ENCODE measurements at regions not wholly inside any gene's neighbourhood (a gene's known extent, or its start where the extent isn't known, plus 50 kb on each side); places are given as distances from the start of the nearest gene placed in this dataset.
"Not testable (repeated sequence)": the region's sequence is repeated elsewhere in the genome, so short reads cannot be mapped to it uniquely, and the experiment has no call there.

DNA sequence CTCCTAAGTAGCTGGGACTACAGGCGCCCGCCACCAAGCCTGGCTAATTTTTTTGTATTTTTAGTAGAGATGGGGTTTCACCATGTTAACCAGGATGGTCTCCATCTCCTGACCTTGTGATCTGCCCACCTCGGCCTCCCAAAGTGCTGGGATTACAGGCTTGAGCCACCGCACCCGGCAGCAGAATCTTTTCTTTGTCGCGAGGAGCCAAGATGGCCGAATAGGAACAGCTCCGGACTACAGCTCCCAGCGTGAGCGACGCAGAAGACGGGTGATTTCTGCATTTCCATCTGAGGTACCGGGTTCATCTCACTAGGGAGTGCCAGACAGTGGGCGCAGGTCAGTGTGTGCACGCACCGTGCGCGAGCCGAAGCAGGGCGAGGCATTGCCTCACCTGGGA is 112.3 kb upstream of the ITGA6 start:
- CTCF ChIA-PET (ENCODE audit: partially characterized antibody); H3K27ac ChIP-seq (ENCODE audit: low read depth, low read length); H2AFZ ChIP-seq (ENCODE audit: low read length): not testable (repeated sequence)

More for the DNA sequence above, 112.3 kb upstream of the ITGA6 start:
- H2BK120ac ChIP-seq (replicated peaks; ENCODE audit: low read depth, low read length); FAIRE-seq; H3K79me1 ChIP-seq (ENCODE audit: low read depth, low read length); H2AK5ac ChIP-seq (ENCODE audit: low read depth, low read length); H3K9ac ChIP-seq (replicated peaks in 1 of 4; ENCODE audit: extremely low read depth in 1 of 4, low read depth in 3 of 4, low read length in 3 of 4); H4K8ac ChIP-seq (ENCODE audit: extremely low read depth, insufficient read depth, low read length); H3K4me1 ChIP-seq (replicated peaks in 1 of 4; ENCODE audit: control insufficient read depth in 3 of 4, insufficient read depth in 4 of 4, low read length in 3 of 4); H3K9me3 ChIP-seq (ENCODE audit: insufficient read depth in 2 of 2, low read depth in 1 of 2, low read length in 1 of 2); H3K23me2 ChIP-seq (ENCODE audit: low read depth, low read length); H3K4me2 ChIP-seq (ENCODE audit: insufficient read depth in 1 of 2, low read depth in 2 of 2, low read length in 2 of 2); POLR2A ChIA-PET (ENCODE audit: partially characterized antibody); H2BK20ac ChIP-seq (ENCODE audit: low read length); H3K4me3 ChIP-seq (ENCODE audit: extremely low read depth in 1 of 4, insufficient read depth in 2 of 4, low read depth in 3 of 4, low read length in 4 of 4); H4K20me1 ChIP-seq (replicated peaks in 1 of 2; ENCODE audit: control insufficient read depth in 1 of 2, insufficient read depth in 2 of 2, low read length in 2 of 2); H4K91ac ChIP-seq (replicated peaks; ENCODE audit: insufficient read length, low read length); DNase-seq (ENCODE audit: low read depth in 1 of 2, low spot score in 2 of 2); H3K79me2 ChIP-seq (ENCODE audit: control insufficient read depth in 1 of 2, insufficient read depth in 2 of 2, low read length in 2 of 2); H3K18ac ChIP-seq (ENCODE audit: extremely low read depth, low read length); H2BK15ac ChIP-seq (ENCODE audit: low read length); H4K5ac ChIP-seq (ENCODE audit: insufficient read length, low read depth, low read length); H3K23ac ChIP-seq (ENCODE audit: insufficient read length); H3K4ac ChIP-seq (replicated peaks; ENCODE audit: insufficient read length, low read depth, low read length); H3K36me3 ChIP-seq (ENCODE audit: control insufficient read depth in 2 of 4, insufficient read depth in 4 of 4, low read length in 3 of 4); H3K14ac ChIP-seq (ENCODE audit: insufficient read length); H3K56ac ChIP-seq (replicated peaks; ENCODE audit: insufficient read length, low read depth, low read length); H2BK12ac ChIP-seq (ENCODE audit: low read depth, low read length); H2BK5ac ChIP-seq (ENCODE audit: low read depth, low read length); H3K27me3 ChIP-seq (replicated peaks in 1 of 4; ENCODE audit: control insufficient read depth in 3 of 4, extremely low read depth in 1 of 4, insufficient read depth in 3 of 4, low read length in 3 of 4): not testable (repeated sequence)
- 78% methylated on average over 6 of the region's 21 CpGs; no CpG with 5 or more reads in 1 of the 2 experiments for WGBS, 2 experiments (ENCODE audit: extremely low coverage in 1 of 2, insufficient coverage in 1 of 2, insufficient read length in 1 of 2, insufficient replicate concordance in 2 of 2, low coverage in 1 of 2, low lambda C conversion rate in 2 of 2, missing lambda C conversion rate in 1 of 2)
